ENCODE measurements at regions not wholly inside any gene's neighbourhood (a gene's known extent, or its start where the extent isn't known, plus 50 kb on each side); places are given as distances from the start of the nearest gene placed in this dataset.

DNA sequence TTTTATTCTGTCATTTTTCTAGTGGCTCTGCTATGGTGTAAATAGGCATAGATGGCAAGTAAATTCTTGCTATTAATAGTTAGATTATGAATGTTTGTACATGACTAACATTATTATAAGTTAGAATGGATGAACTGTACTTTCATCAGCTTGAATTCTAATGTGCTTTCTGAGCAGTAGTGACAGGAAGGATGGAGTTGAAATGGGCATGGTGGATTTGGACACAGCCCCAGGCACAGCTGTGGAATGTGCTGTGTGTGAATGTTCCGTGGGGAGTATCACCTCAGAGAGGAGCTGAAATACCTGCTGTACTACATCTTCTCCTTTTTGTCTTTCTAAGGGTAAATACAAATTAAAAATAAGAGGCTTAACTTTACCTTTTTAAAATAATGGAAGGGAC is 66.8 kb downstream of the FBXO5 start:
- peaks cover 7% of the 10 kb centered on the region; the same call in 1 of the 2 replicates for H3K36me3 Mint-ChIP-seq
- no peak for DNase-seq (ENCODE audit: low spot score)
- ATAC-seq, result no peak
- CTCF ChIA-PET, result no interaction called here
- H3K27me3 Mint-ChIP-seq (ENCODE audit: low read depth), result peaks cover 3% of the 10 kb centered on the region
- POLR2A ChIA-PET, result no interaction called here
- TF ChIP-seq ZNF671 (CRISPR knock-in tag; IDR thresholded peaks at IDR 0.05) (no peak), MXD4 (CRISPR knock-in tag; IDR thresholded peaks at IDR 0.05; ENCODE audit: borderline replicate concordance) (no peak), NR1H2 (CRISPR knock-in tag; IDR thresholded peaks at IDR 0.05) (no peak), ZNF423 (CRISPR knock-in tag; IDR thresholded peaks at IDR 0.05) (no peak), ZBTB21 (CRISPR knock-in tag; IDR thresholded peaks at IDR 0.05; ENCODE audit: borderline replicate concordance) (no peak), JUN (CRISPR knock-in tag; IDR thresholded peaks at IDR 0.05) (no peak), SMAD3 (CRISPR knock-in tag; IDR thresholded peaks at IDR 0.05; ENCODE audit: borderline replicate concordance) (no peak), NR3C1 (CRISPR knock-in tag; conservative IDR thresholded peaks at IDR 0.05; ENCODE audit: low read depth) (no peak), GTF2I (CRISPR knock-in tag; conservative IDR thresholded peaks at IDR 0.05) (no peak), ZNF138 (CRISPR knock-in tag; conservative IDR thresholded peaks at IDR 0.05) (no peak)
- TF ChIP-seq, protein P1, sequence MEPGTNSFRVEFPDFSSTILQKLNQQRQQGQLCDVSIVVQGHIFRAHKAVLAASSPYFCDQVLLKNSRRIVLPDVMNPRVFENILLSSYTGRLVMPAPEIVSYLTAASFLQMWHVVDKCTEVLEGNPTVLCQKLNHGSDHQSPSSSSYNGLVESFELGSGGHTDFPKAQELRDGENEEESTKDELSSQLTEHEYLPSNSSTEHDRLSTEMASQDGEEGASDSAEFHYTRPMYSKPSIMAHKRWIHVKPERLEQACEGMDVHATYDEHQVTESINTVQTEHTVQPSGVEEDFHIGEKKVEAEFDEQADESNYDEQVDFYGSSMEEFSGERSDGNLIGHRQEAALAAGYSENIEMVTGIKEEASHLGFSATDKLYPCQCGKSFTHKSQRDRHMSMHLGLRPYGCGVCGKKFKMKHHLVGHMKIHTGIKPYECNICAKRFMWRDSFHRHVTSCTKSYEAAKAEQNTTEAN (CRISPR knock-in tag; IDR thresholded peaks at IDR 0.05), result no peak
- TF ChIP-seq, protein P2, sequence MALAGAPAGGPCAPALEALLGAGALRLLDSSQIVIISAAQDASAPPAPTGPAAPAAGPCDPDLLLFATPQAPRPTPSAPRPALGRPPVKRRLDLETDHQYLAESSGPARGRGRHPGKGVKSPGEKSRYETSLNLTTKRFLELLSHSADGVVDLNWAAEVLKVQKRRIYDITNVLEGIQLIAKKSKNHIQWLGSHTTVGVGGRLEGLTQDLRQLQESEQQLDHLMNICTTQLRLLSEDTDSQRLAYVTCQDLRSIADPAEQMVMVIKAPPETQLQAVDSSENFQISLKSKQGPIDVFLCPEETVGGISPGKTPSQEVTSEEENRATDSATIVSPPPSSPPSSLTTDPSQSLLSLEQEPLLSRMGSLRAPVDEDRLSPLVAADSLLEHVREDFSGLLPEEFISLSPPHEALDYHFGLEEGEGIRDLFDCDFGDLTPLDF (CRISPR knock-in tag; IDR thresholded peaks at IDR 0.05), result no peak
- TF ChIP-seq, protein P3, sequence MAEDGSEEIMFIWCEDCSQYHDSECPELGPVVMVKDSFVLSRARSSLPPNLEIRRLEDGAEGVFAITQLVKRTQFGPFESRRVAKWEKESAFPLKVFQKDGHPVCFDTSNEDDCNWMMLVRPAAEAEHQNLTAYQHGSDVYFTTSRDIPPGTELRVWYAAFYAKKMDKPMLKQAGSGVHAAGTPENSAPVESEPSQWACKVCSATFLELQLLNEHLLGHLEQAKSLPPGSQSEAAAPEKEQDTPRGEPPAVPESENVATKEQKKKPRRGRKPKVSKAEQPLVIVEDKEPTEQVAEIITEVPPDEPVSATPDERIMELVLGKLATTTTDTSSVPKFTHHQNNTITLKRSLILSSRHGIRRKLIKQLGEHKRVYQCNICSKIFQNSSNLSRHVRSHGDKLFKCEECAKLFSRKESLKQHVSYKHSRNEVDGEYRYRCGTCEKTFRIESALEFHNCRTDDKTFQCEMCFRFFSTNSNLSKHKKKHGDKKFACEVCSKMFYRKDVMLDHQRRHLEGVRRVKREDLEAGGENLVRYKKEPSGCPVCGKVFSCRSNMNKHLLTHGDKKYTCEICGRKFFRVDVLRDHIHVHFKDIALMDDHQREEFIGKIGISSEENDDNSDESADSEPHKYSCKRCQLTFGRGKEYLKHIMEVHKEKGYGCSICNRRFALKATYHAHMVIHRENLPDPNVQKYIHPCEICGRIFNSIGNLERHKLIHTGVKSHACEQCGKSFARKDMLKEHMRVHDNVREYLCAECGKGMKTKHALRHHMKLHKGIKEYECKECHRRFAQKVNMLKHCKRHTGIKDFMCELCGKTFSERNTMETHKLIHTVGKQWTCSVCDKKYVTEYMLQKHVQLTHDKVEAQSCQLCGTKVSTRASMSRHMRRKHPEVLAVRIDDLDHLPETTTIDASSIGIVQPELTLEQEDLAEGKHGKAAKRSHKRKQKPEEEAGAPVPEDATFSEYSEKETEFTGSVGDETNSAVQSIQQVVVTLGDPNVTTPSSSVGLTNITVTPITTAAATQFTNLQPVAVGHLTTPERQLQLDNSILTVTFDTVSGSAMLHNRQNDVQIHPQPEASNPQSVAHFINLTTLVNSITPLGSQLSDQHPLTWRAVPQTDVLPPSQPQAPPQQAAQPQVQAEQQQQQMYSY (CRISPR knock-in tag; IDR thresholded peaks at IDR 0.05), result no peak
- TF ChIP-seq, protein P4, sequence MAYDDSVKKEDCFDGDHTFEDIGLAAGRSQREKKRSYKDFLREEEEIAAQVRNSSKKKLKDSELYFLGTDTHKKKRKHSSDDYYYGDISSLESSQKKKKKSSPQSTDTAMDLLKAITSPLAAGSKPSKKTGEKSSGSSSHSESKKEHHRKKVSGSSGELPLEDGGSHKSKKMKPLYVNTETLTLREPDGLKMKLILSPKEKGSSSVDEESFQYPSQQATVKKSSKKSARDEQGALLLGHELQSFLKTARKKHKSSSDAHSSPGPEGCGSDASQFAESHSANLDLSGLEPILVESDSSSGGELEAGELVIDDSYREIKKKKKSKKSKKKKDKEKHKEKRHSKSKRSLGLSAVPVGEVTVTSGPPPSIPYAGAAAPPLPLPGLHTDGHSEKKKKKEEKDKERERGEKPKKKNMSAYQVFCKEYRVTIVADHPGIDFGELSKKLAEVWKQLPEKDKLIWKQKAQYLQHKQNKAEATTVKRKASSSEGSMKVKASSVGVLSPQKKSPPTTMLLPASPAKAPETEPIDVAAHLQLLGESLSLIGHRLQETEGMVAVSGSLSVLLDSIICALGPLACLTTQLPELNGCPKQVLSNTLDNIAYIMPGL (CRISPR knock-in tag; IDR thresholded peaks at IDR 0.05), result no peak
- no peak overlapping the region for H3K4me3 Mint-ChIP-seq
- no peak overlapping the region for H3K27ac Mint-ChIP-seq
- peaks cover 18% of the 10 kb centered on the region for H3K4me1 Mint-ChIP-seq
- peaks cover 27% of the 10 kb centered on the region for H3K9me3 Mint-ChIP-seq

DNA sequence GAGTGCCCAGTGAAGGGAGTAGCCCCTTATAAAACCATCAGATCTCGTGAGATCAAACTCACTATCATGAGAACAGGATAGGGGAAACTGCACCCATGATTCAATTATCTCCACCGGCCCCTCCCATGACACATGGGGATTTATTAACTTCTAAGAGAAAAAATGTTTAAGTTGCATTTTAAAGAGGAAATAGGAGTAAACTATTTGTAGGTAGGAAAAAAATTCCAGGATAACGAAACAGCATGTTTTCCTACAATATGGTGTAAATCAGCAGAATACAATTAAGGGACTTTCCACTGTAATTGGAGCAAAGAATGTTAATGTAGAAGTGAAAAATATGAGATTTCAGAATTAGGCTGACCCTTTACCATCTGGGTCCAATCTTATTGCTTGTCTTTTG is 63.9 kb downstream of the FBXO5 start:
- Mint-ChIP-seq H3K27ac (no peak overlapping the region; the same call in 1 of the 2 replicates), H3K9me3 (peaks cover 21% of the 10 kb centered on the region), H3K36me3 (peaks cover 9% of the 10 kb centered on the region; the same call in 1 of the 2 replicates), H3K27me3 (ENCODE audit: low read depth) (no peaks in the 10 kb centered on the region), H3K4me1 (peaks cover 21% of the 10 kb centered on the region), H3K4me3 (no peak overlapping the region)
- DNase-seq (ENCODE audit: low spot score) (no peak), ATAC-seq (no peak)
- POLR2A ChIA-PET, result no interaction called here
- CTCF ChIA-PET, result no interaction called here
- TF ChIP-seq, protein P5, sequence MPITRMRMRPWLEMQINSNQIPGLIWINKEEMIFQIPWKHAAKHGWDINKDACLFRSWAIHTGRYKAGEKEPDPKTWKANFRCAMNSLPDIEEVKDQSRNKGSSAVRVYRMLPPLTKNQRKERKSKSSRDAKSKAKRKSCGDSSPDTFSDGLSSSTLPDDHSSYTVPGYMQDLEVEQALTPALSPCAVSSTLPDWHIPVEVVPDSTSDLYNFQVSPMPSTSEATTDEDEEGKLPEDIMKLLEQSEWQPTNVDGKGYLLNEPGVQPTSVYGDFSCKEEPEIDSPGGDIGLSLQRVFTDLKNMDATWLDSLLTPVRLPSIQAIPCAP (CRISPR knock-in tag; IDR thresholded peaks at IDR 0.05), result no peak
- TF ChIP-seq, protein P6, sequence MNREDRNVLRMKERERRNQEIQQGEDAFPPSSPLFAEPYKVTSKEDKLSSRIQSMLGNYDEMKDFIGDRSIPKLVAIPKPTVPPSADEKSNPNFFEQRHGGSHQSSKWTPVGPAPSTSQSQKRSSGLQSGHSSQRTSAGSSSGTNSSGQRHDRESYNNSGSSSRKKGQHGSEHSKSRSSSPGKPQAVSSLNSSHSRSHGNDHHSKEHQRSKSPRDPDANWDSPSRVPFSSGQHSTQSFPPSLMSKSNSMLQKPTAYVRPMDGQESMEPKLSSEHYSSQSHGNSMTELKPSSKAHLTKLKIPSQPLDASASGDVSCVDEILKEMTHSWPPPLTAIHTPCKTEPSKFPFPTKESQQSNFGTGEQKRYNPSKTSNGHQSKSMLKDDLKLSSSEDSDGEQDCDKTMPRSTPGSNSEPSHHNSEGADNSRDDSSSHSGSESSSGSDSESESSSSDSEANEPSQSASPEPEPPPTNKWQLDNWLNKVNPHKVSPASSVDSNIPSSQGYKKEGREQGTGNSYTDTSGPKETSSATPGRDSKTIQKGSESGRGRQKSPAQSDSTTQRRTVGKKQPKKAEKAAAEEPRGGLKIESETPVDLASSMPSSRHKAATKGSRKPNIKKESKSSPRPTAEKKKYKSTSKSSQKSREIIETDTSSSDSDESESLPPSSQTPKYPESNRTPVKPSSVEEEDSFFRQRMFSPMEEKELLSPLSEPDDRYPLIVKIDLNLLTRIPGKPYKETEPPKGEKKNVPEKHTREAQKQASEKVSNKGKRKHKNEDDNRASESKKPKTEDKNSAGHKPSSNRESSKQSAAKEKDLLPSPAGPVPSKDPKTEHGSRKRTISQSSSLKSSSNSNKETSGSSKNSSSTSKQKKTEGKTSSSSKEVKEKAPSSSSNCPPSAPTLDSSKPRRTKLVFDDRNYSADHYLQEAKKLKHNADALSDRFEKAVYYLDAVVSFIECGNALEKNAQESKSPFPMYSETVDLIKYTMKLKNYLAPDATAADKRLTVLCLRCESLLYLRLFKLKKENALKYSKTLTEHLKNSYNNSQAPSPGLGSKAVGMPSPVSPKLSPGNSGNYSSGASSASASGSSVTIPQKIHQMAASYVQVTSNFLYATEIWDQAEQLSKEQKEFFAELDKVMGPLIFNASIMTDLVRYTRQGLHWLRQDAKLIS (CRISPR knock-in tag; IDR thresholded peaks at IDR 0.05; ENCODE audit: borderline replicate concordance), result no peak
- TF ChIP-seq, protein P1 (CRISPR knock-in tag; IDR thresholded peaks at IDR 0.05), result no peak
- TF ChIP-seq, protein P7, sequence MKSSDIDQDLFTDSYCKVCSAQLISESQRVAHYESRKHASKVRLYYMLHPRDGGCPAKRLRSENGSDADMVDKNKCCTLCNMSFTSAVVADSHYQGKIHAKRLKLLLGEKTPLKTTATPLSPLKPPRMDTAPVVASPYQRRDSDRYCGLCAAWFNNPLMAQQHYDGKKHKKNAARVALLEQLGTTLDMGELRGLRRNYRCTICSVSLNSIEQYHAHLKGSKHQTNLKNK (CRISPR knock-in tag; IDR thresholded peaks at IDR 0.05), result no peak
- no peak for TF ChIP-seq PRRX2 (CRISPR knock-in tag; IDR thresholded peaks at IDR 0.05)
- TF ChIP-seq JAZF1 (CRISPR knock-in tag; IDR thresholded peaks at IDR 0.05), result no peak
- TF ChIP-seq NR3C1 (CRISPR knock-in tag; conservative IDR thresholded peaks at IDR 0.05; ENCODE audit: low read depth), result no peak
